ENCODE measurements at regions not wholly inside any gene's neighbourhood (a gene's known extent, or its start where the extent isn't known, plus 50 kb on each side); places are given as distances from the start of the nearest gene placed in this dataset.

DNA sequence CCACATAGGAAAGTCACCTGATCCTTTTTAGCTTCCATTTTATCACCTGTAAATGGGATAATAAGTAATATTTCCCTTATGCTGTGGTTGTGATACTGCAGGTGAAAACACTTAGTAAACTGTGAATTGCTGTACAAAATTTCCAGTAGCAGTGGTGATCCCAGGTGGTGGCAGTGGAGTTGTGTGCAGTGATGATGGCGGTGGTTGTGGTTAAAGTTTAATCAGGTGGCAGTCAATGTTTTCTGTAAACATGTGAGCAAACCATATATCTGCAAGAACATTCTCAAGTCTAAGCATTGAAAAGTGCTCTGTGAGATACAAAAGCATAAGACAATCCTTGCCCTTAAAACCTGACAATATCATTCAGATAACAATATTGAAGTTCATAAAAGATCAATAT, 480.2 kb downstream of the RASEF start:
- no peak overlapping the region for H3K4me2 ChIP-seq (replicated peaks; ENCODE audit: extremely low read depth, low read length, poor library complexity, severe bottlenecking)
- no peak overlapping the region for H3K27ac ChIP-seq (ENCODE audit: low read depth in 1 of 2, low read length in 2 of 2)
- no peak overlapping the region for H3K4me3 ChIP-seq (replicated peaks in 1 of 3; ENCODE audit: low read depth in 2 of 3, low read length in 3 of 3)
- no peaks in the 10 kb centered on the region for H3K27me3 Mint-ChIP-seq (ENCODE audit: low read depth in 3 of 3)
- no peaks in the 10 kb centered on the region for H3K27me3 ChIP-seq (ENCODE audit: control insufficient read depth in 2 of 2, insufficient read depth in 2 of 2, low read length in 2 of 2)
- TF ChIP-seq, protein P1, sequence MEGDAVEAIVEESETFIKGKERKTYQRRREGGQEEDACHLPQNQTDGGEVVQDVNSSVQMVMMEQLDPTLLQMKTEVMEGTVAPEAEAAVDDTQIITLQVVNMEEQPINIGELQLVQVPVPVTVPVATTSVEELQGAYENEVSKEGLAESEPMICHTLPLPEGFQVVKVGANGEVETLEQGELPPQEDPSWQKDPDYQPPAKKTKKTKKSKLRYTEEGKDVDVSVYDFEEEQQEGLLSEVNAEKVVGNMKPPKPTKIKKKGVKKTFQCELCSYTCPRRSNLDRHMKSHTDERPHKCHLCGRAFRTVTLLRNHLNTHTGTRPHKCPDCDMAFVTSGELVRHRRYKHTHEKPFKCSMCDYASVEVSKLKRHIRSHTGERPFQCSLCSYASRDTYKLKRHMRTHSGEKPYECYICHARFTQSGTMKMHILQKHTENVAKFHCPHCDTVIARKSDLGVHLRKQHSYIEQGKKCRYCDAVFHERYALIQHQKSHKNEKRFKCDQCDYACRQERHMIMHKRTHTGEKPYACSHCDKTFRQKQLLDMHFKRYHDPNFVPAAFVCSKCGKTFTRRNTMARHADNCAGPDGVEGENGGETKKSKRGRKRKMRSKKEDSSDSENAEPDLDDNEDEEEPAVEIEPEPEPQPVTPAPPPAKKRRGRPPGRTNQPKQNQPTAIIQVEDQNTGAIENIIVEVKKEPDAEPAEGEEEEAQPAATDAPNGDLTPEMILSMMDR (IDR thresholded peaks at IDR 0.05), result no peak
- H3K9me3 ChIP-seq (replicated peaks in 1 of 2; ENCODE audit: control insufficient read depth in 1 of 2, insufficient read depth in 1 of 2, low read length in 2 of 2), result no peaks in the 10 kb centered on the region
- no peaks in the 10 kb centered on the region for H3K36me3 Mint-ChIP-seq
- no peak overlapping the region for H3K27ac Mint-ChIP-seq
- no peak overlapping the region for H3K4me3 Mint-ChIP-seq
- DNase-seq, result no peak
- no peaks in the 10 kb centered on the region for H3K79me2 ChIP-seq (ENCODE audit: insufficient read depth, low read length)
- no peaks in the 10 kb centered on the region for H4K20me1 ChIP-seq (ENCODE audit: insufficient read depth, low read length)
- no CpG with 5 or more reads among the region's 1 CpG for WGBS (ENCODE audit: insufficient coverage)
- H3K9me3 Mint-ChIP-seq, result peaks cover 0 to 19% (median 8%) of the 10 kb centered on the region in 7 donors
- H3K9ac ChIP-seq (ENCODE audit: insufficient read depth, low read length, poor library complexity, severe bottlenecking), result no peak overlapping the region
- intact Hi-C loops (cut with micrococcal nuclease), result no loop called here
- H3K36me3 ChIP-seq (replicated peaks in 1 of 2; ENCODE audit: control insufficient read depth in 1 of 2, insufficient read depth in 2 of 2, low read length in 2 of 2), result no peaks in the 10 kb centered on the region
- peaks cover 17% of the 10 kb centered on the region for H3K4me1 Mint-ChIP-seq
- no peak overlapping the region for H2AFZ ChIP-seq (ENCODE audit: insufficient read depth, low read depth, low read length, poor library complexity, severe bottlenecking)
- H3K4me1 ChIP-seq (ENCODE audit: control insufficient read depth in 1 of 2, insufficient read depth in 2 of 2, low read length in 2 of 2), result peaks cover 9 to 11% of the 10 kb centered on the region in 2 donors

GRCh38 chr9:82583524-82583923, 479.4 kb downstream of the RASEF start:
- no peak overlapping the region for H3K4me2 ChIP-seq (replicated peaks; ENCODE audit: extremely low read depth, low read length, poor library complexity, severe bottlenecking)
- no peak overlapping the region for H3K27ac ChIP-seq (ENCODE audit: low read depth in 1 of 2, low read length in 2 of 2)
- WGBS (ENCODE audit: insufficient coverage), result 93% methylated on average over 5 of the region's 7 CpGs
- Mint-ChIP-seq H3K4me1 (peaks cover 17% of the 10 kb centered on the region), H3K4me3 (no peak overlapping the region), H3K27ac (no peak overlapping the region), H3K9me3 (peaks cover 0 to 14% (median 5%) of the 10 kb centered on the region in 7 donors), H3K36me3 (no peaks in the 10 kb centered on the region), H3K27me3 (ENCODE audit: low read depth in 3 of 3) (no peaks in the 10 kb centered on the region)
- H3K79me2 ChIP-seq (ENCODE audit: insufficient read depth, low read length), result no peaks in the 10 kb centered on the region
- no peak overlapping the region for H2AFZ ChIP-seq (ENCODE audit: insufficient read depth, low read depth, low read length, poor library complexity, severe bottlenecking)
- no peaks in the 10 kb centered on the region for H3K27me3 ChIP-seq (ENCODE audit: control insufficient read depth in 2 of 2, insufficient read depth in 2 of 2, low read length in 2 of 2)
- intact Hi-C loops (cut with micrococcal nuclease), result no loop called here
- no peak overlapping the region for H3K4me3 ChIP-seq (replicated peaks in 1 of 3; ENCODE audit: low read depth in 2 of 3, low read length in 3 of 3)
- no peak for DNase-seq
- H3K9ac ChIP-seq (ENCODE audit: insufficient read depth, low read length, poor library complexity, severe bottlenecking), result no peak overlapping the region
- peaks cover 9 to 11% of the 10 kb centered on the region in 2 donors for H3K4me1 ChIP-seq (ENCODE audit: control insufficient read depth in 1 of 2, insufficient read depth in 2 of 2, low read length in 2 of 2)
- no peaks in the 10 kb centered on the region for H4K20me1 ChIP-seq (ENCODE audit: insufficient read depth, low read length)
- TF ChIP-seq, protein P1 (IDR thresholded peaks at IDR 0.05), result no peak
- H3K9me3 ChIP-seq (replicated peaks in 1 of 2; ENCODE audit: control insufficient read depth in 1 of 2, insufficient read depth in 1 of 2, low read length in 2 of 2), result no peaks in the 10 kb centered on the region
- H3K36me3 ChIP-seq (replicated peaks in 1 of 2; ENCODE audit: control insufficient read depth in 1 of 2, insufficient read depth in 2 of 2, low read length in 2 of 2), result no peaks in the 10 kb centered on the region

Measured in CD14-positive monocyte (primary cell).